Globus pallidus (tissue), 1 donor: ENCODE measurements at regions not wholly inside any gene's neighbourhood (a gene's known extent, or its start where the extent isn't known, plus 50 kb on each side); places are given as distances from the start of the nearest gene placed in this dataset.
A peak's percentile ranks its signal among the peaks of the same experiment; 100 is the strongest.
"Not testable (repeated sequence)": the region's sequence is repeated elsewhere in the genome, so short reads cannot be mapped to it uniquely, and the experiment has no call there.

Experiments
- DNase-seq: peaks from one replicate; pipeline ENCODE4 v3.0.0-alpha.2; 2015; ENCODE audit warnings: low spot score

- DNase-seq = no peak
These were observed 1014.3 kb upstream of the NOVA1 start for GRCh38 chr14:27612121-27612520.

- no peak for DNase-seq
These were observed 1015.3 kb upstream of the NOVA1 start for GRCh38 chr14:27613102-27613501.

- DNase-seq = no peak
These were observed 1025.9 kb upstream of the NOVA1 start for GRCh38 chr14:27623782-27624181.

GRCh38 chr14:27634056-27634970, 1036.5 kb upstream of the NOVA1 start:
- peak; percentile 3 for DNase-seq

GRCh38 chr14:27640688-27641087, 1042.9 kb upstream of the NOVA1 start:
- not testable (repeated sequence) for DNase-seq

GRCh38 chr14:27642251-27642866, 1044.5 kb upstream of the NOVA1 start:
- DNase-seq = no peak

- DNase-seq = no peak
These were observed 1062.8 kb upstream of the NOVA1 start for GRCh38 chr14:27660683-27661082.

GRCh38 chr14:27668531-27668930, 1070.7 kb upstream of the NOVA1 start:
- DNase-seq = no peak

- no peak for DNase-seq
These were observed 1074.2 kb upstream of the NOVA1 start for GRCh38 chr14:27672047-27672446.

- DNase-seq = not testable (repeated sequence)
These were observed 1075.2 kb upstream of the NOVA1 start for GRCh38 chr14:27672811-27673737.

- no peak for DNase-seq
These were observed 1080.5 kb upstream of the FOXG1 start for GRCh38 chr14:27686137-27686536.

GRCh38 chr14:27688841-27689444, 1077.6 kb upstream of the FOXG1 start:
- peak; percentile 11 for DNase-seq

- DNase-seq = no peak
These were observed 1054.2 kb upstream of the FOXG1 start for GRCh38 chr14:27712364-27712763.

- no peak for DNase-seq
These were observed 1051.0 kb upstream of the FOXG1 start for GRCh38 chr14:27715561-27715960.

GRCh38 chr14:27721760-27722159, 1044.8 kb upstream of the FOXG1 start:
- DNase-seq = no peak

GRCh38 chr14:27725482-27725881, 1041.1 kb upstream of the FOXG1 start:
- DNase-seq = no peak

GRCh38 chr14:27727251-27727770, 1039.3 kb upstream of the FOXG1 start:
- DNase-seq = no peak

- DNase-seq = no peak
These were observed 1036.4 kb upstream of the FOXG1 start for GRCh38 chr14:27730204-27730603.

- DNase-seq = no peak
These were observed 1026.9 kb upstream of the FOXG1 start for GRCh38 chr14:27739657-27740156.

GRCh38 chr14:27750114-27750513, 1016.5 kb upstream of the FOXG1 start:
- no peak for DNase-seq

- DNase-seq = not testable (repeated sequence)
These were observed 1008.9 kb upstream of the FOXG1 start for GRCh38 chr14:27757642-27758041.
